GM04503 (cell line): ENCODE measurements at regions not wholly inside any gene's neighbourhood (a gene's known extent, or its start where the extent isn't known, plus 50 kb on each side); places are given as distances from the start of the nearest gene placed in this dataset.

Experiments
- DNase-seq: peaks from one replicate; pipeline ENCODE4 v3.0.0-alpha.2; 2012; ENCODE audit warnings: low read depth

DNA sequence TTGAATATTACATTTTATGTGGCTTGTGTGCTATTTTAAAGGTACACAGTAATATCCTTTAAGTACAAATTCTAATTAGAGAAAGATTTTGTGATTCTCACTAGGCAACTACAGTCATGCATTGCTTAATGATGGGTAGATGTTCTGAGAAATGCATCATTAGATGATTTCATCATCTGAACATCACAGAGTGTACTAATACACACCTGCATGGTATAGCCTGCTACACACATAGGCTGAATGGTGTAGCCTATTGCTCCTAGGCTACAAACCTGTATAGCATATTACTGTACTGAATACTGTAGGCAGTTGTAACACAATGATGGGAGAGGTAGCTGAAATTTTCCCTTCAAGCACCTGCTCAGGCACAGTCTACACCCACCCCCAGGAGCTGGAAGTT is 217.4 kb upstream of the EOMES start:
- DNase-seq: no peak

DNA sequence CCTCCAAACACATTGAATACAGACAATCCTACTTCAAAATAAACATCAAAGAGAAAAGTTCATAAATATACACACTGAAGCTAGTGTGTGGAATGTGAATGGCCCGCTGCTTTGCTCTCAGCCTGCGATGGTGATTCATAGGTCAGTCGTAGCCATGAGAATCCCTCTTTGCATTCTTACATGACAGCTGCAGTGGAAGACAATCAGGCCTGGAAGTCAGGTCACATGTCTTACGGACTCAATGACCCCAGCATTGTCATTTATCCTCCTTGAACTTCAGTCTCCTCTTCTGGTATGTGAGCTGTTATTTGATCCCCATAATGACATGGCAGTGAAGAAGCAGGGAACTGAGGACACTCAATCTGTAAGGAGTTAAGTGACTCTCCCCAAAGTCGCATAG is 217.8 kb upstream of the EOMES start:
- DNase-seq: peak; percentile 35

DNA sequence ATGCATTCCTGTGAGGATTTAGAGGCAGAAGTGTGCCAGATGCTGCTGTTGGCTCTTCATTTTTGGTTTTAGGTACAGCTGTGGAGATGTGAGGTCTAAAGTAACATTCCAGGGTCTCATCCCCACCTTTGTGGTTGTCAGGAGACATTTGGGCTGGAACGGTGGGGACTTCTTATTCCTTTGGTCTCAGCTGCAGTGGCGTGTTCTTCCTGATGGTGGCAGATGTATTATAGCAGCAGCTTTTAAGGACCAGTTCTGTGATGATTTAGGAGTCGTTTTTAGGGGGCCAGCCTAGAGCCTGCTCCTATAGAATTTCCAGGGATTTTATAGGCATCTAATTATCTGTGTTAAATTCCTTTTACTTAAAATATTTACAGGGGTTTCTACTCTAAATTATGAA is 221.0 kb upstream of the EOMES start:
- no peak for DNase-seq

DNA sequence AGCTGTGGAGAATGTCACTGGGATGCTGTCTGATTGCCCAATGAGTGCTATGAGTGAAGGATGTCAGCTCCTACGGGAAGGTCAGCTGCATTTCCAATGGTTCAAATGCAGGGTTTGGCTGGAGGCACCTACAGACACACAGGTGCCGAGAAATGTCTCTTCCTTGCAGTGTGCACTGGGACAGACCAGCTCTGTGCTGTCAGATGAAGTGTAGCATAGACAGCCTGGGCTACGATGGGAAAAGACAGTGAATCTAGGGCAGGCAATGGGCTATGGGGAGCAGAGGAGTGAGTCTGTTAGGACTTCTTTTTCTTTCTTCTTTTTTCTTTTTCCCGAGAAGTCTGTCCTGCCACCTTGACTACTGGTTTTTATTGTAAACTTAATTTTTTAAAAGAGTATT is 223.1 kb upstream of the EOMES start:
- DNase-seq: no peak

DNA sequence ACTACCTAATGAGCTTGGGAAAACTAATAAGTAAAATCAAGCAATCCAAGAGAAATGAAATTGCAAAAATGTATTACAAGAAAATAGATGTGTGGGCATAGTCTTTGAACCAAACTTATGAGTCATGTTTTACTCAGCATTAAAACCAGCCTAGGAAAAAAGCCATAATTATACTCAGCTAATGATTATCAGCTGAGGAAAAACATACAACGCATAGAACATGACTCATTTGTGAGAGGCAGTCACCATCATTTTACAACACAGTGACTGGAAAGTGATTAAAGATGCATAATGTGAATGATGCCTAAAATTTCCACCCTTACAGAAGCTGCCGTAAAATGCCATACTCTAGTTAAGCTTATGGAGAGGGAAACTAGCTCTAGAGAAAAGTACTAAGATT is 238.0 kb upstream of the EOMES start:
- peak; percentile 57 for DNase-seq

DNA sequence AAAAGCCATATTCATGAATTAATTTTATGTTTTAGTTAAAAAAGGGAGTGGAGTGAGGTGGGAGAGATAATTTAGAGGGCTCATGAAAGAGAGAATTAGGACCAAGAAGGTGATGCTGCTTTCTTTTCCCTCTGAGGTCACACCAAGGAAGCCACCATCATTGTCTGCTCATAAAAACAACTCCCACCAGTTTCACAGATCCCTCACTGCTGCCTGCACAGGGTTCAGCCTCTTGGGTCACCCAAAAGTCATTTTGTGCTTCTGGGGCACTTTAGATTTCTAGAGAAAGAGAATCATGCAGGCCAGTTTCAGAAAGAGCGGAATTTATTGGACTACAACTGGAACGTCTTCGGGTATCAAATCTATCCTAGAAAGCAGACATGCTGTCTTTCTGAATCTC is 241.4 kb upstream of the EOMES start:
- no peak for DNase-seq

DNA sequence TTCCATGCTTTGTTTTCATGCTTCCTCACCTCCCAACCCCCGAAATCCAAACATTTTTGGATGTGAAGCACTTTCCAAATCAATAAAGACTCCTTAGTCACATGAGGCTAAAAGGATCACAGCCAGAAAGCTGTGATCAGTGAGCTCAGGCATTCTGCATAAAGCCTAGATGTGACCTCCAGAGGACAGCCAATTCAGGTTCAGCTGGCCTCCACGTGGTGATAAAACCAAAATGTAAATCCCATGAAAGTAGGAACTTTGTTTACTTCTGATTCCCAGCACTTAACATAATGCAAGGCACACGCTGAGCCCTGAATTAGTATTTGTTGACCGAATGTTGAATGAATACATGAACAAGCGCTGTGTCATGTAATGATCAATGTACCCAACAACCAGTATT is 249.5 kb upstream of the EOMES start:
- DNase-seq: no peak

DNA sequence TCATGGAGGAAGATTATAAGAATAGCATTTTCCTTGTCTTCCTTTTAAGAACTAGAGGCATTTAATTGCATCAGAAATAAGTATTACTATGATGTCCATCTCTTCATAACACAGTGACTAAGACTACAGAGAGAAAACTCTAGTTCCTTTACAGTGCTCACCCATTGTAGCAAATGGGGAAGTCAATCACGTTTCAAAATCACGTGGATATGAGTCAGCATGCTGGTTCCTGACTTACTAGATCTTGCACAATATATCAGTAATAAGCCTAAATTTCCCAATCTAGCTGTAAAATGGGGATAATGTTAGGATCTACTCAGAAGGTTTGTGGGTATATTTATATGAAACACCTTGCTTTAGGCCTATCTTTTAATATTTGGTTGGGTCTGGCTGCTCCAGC is 254.8 kb upstream of the EOMES start:
- DNase-seq: no peak

DNA sequence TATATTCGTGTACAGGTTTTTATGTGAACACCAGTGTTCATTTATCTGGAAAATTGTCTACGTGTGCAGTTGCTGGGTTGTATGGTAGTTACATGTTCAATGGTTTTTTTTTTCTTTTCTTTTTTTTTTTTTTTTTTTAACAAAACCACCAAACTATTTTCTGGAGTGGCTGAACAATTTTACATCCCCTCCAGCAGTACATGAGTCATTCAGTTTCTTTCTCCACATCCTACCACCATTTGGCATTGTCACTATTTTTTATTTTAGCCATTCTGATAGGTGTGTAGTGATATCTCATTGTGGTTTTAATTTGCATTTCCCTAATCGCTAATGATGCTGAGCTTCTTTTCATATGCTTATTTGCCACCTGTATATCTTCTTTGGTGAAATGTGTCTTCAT is 256.3 kb upstream of the EOMES start:
- no peak for DNase-seq

DNA sequence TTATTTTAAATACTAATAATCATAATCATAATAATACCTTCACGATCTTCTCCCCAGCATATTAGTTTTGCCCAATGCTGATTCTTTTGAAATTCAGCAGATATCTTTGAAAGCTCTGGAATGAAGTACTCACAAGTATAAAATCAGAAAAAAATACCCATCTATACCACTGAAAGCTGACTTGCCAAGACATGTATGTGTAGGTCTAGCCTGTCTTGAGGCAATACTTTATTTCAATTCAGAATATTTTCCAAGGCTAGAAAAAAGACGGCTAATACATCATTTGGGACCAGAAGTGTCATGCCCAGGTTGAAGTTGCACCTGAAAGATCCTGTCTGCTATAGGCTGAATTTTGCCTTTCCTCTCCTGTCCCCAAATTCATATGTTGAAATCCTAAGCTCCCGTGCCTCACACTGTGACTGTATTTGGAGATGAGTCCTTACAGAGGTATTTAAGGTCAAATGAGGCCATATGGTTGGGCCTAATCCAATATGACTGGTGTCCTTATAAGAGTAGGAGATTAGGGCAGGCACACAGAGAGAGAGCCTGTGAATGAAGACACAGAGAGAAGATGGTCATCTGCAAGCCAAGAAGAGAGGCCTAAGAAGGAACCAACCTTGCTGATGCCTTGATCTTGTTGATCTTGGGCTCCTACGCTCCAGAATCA is 255.9 kb upstream of the CMC1 start:
- DNase-seq: peak; percentile 47

DNA sequence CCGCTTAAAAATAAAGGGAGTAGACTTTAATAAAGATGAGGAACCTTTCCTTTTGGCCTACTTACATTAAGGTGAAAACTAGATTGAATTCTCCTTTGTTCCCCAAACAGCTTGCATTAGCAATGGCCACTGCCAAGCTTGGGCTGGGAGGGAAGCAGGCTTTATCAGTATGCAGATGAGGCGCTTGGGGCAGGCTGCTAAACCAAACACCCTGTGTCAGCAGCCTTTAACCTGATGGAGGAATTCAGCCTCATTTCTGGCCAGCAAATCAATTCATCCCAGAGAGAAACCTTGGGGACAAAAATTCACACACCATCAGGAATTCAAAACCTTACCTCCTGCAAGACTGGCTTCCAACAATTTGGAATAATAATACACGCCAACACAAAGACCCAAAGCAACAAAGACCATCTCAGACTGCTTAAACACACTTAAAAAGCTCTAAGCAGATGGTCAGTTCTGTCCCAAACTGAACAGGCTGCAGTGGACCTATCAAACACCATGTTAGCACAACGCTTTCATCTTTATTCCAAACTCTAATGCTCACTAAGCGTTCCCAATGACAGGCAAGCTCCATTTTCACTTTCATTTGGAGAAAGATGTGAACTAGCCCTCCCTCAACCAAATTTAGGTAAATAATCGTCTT is 255.1 kb upstream of the CMC1 start:
- no peak for DNase-seq

DNA sequence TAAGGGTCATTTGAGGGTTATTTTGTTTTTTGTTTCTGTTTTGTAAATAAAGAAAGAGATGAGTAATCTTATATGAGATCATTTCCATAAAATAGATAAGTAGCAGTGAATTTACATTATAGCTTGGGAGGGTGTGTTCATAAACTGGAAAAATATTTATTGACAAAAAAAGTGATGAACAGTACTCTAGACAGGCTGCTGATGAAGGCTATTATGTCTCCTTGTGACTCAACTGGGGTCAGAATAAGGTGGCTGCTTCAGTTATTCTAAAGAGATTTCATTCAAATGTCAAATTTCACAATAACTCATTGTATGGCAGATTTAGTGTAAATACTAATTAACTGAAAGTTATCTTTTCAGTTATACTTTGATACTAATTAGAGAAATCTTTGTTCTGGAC is 251.1 kb upstream of the CMC1 start:
- no peak for DNase-seq

DNA sequence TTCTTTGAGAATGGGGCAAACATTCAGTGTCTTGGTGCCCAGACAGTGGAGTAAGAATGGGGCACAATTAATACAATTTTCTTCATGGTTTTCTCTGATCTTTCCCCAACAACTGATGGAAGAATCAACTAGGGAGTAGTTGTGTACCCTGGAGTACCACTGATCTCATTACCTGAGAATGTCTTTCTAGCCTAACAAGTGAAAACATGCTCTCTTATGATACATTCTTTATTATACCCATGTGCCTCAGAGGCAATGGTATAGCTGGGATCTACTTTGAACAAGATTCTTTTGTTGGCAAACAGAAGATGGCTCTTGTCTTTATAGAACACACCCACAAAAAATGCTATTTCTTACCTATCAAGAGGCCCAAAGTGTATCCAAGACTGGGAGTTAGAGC is 250.6 kb upstream of the CMC1 start:
- no peak for DNase-seq

DNA sequence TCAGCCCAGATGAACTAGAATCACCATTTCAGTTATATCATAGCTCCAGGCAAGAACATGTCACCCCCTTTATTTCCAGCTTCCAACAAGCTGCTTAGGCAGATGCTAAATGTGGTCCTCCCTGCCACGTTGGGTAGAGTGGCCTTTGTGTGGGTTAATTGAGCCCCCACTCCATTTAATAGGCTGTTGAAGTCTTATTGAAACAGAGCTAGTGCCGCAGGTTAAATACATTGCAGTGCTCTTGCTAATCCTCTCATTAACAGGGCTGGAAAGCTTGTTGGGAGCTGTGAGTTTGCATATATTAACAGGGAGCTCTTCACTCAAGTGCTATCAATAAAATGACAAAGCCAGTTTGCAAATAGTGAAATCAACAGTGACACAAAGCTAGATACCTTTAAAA is 248.4 kb upstream of the CMC1 start:
- no peak for DNase-seq

DNA sequence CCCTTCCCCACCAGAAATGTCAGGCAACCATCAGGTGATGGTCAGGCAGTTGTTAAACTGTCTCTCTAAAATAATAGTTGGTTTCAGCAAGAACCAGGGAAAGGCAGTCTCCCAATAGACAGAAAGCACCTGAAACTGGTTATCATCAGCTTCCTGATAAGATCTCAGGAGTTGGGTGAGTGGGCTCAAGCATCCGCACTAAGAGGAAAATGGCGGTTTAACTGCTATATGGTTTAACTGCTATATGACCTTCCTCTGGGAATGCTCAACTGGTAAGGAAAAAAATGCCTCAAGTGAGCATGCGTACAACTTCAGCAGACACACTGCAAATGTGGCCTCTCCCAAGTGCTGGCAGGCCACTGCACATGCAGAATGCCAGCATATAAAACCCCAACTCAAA is 240.8 kb upstream of the CMC1 start:
- DNase-seq: no peak

DNA sequence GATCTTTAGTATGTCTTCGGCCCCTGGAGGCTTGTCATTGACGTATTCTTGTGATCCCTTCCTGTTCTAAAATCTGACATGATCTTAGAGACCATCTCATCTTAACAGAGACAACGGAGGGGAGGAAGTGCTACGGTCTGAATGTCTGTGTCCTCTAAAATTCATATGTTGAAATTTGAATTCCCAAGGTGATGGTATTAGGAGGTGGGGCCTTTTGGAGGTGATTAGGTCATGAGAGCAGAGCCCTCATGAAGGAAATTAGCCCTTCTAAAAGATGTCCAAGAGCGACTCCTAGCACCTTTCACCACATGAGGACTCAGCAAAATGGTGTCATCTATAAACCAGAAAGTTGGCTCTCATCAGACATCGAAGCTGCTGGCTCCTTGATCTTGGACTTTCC is 233.2 kb upstream of the CMC1 start:
- no peak for DNase-seq

DNA sequence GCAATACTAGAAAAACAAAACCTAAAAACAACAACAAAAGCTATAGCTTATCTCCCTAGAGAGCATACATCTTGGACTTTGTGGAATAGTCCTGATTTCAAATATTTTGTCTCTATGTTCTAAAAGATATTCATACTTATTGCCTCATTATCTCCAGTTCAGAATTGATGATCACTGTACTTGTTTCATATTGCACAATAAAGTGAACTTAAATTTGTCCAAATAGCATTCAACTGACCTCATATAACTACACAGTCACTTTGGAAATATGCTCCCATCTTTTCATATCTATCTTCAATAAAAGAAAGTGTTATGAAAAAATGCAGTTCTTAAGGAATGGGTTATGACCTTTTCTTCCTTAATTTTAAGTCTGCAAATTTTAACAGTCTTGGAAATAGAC is 228.6 kb upstream of the CMC1 start:
- DNase-seq: peak; percentile 10

DNA sequence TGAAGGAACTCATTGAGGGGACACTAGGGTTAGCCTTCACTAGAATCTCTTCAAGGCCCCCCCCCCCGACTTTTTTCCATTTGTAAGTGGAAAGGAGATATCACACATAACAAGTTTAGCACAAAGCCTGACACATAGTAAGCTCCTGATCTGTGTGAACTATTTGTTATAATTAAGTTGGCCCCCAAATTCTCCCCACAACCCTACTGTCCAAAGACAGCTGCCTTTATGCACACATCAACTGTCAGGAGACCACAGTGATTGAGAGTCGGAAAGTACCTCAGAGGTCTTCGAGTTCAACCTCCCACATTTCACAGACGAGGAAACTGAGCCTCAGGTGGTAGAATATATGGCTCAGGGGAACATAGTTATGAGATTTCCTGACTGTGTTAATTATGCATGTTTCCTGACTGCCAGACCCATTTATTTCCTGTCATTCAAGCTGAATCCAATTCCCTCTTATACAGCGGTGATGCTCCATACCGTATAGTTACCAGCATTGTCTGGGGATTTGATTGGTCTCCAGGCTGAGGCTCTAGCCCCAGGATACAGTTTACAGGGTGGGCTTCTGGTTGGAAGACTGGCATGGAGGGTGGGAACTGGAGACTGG is 227.4 kb upstream of the CMC1 start:
- no peak for DNase-seq

DNA sequence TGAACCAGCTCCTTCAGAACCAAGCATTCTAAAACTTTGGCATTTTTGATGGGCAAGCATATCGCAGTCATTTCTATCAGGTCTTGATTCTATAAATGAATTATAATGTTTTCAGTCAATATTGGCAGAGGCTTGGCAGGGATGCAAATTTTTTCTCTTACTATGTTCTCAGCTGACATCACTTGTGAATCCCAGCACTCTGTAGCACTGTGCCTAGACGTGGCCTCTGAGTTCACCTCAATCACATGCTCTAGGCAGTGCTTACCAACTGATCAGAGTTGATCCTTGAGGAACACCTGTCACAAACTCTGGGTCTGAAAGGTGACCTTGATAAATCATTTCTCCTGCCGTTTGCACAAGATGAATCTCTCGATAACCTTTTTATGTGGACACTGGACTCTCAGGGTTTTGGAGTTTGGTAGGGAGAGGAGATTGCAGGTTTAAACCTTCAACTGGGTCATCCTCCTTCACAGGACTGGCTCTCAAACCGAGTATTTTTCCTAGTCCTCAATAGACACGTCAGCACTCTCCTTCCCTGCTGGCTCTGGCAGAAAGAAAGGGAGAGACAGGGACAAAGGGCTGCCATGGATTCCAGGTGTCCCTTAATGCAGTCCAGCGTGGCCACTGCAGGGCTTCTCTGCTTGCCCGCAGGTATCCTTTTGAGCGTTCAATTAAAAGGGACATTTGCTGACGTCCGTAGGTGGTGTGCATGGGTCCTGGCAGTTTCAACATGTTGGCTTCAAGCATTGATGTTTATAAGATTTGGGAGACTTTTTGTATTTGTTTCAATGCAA is 222.3 kb upstream of the CMC1 start:
- no peak for DNase-seq

DNA sequence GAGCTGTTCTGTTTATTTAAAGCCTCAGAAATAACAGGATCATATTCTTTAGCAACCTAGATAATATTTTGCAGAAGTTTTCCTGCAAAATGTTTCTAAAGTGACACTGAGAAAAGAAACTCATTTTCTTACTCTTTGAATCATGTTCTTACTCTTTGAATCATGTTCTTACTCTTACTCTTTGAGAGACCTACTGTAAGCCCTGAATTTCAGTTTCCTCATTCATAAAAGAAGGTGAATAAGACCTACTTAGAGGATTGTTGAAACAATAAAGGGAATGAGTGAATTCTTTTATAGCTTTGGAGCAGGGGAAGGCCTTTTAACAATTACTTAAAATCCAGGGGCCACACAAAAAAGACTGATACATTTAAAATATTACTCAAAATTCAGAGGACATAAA is 221.7 kb upstream of the CMC1 start:
- no peak for DNase-seq

DNA sequence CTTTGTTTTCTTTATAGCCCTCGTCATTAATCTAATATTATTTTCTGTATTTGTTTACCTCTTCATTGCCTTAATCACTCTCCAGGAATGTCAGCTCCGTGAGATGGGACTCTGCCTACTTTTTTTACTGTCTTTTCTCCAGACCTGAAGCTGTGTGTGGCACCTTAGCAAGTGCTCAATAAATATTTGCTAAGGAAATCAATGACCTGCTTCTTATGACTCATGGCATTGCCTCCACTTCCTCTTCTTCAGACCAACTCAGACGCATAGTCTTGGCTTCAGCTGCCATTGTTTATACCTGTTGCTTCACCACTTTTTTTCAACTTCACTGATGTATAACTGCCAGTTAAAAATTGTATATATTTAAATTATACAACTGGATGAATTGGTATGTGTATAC is 218.5 kb upstream of the CMC1 start:
- DNase-seq: no peak

DNA sequence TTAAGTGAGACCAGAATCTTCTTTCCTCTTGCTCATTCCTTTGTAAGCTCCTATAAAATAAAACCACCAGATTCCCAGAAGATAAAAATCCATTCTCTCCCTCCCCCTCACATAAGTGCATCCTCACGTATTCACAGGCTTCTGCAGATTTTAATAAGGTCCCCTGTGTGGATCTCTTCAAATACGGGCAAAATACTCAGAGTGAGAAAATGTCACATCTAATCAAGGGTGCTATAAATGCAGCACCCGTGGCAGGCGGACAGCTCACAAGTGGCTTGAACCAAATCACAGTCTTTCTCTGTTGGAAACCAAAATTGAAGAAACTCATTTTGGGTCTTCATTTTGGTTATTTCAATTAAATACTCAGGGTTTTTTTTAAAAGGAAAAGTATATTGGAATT is 212.9 kb upstream of the CMC1 start:
- no peak for DNase-seq
